DND-41 (cell line): ENCODE measurements at regions not wholly inside any gene's neighbourhood (a gene's known extent, or its start where the extent isn't known, plus 50 kb on each side); places are given as distances from the start of the nearest gene placed in this dataset.
"Not testable (repeated sequence)": the region's sequence is repeated elsewhere in the genome, so short reads cannot be mapped to it uniquely, and the experiment has no call there.

Experiments
- EZH2 ChIP-seq: IDR thresholded peaks from 3 replicates; pipeline ENCODE4 v1.6.1; 2012; ENCODE audit warnings: borderline replicate concordance, low read depth, mild to moderate bottlenecking, moderate library complexity, low read length, inconsistent platforms; ENCODE audit not compliant: severe bottlenecking
- TF ChIP-seq, protein P1 (sequence below): IDR thresholded peaks from 2 replicates; pipeline ENCODE4 v1.5.1; 2012; ENCODE audit warnings: borderline replicate concordance, low read length, moderate library complexity, mild to moderate bottlenecking; ENCODE audit not compliant: poor library complexity, severe bottlenecking; ENCODE audit errors: extremely low read depth

DNA sequence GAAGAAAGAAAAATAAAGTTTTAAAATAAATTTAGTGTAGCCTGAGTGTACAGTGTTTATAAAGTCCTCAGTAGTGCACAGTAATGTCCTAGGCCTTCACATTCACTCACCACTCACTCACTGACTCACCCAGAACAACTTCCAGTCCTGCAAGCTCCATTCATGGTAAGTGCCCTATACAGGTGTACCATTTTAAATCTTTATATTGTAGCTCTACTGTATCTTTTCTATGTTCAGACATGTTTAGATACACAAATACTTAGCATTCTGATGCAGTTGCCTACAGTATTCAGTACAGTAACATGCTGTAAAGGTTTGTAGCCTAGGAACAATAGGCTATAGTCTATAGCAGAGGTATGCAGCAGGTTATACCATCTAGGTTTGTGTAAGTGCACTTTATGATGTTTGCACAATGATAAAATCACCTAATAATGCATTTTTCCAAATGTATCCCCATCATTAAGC, 73.6 kb upstream of the BCAR3 start:
- TF ChIP-seq, protein P1, sequence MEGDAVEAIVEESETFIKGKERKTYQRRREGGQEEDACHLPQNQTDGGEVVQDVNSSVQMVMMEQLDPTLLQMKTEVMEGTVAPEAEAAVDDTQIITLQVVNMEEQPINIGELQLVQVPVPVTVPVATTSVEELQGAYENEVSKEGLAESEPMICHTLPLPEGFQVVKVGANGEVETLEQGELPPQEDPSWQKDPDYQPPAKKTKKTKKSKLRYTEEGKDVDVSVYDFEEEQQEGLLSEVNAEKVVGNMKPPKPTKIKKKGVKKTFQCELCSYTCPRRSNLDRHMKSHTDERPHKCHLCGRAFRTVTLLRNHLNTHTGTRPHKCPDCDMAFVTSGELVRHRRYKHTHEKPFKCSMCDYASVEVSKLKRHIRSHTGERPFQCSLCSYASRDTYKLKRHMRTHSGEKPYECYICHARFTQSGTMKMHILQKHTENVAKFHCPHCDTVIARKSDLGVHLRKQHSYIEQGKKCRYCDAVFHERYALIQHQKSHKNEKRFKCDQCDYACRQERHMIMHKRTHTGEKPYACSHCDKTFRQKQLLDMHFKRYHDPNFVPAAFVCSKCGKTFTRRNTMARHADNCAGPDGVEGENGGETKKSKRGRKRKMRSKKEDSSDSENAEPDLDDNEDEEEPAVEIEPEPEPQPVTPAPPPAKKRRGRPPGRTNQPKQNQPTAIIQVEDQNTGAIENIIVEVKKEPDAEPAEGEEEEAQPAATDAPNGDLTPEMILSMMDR = not testable (repeated sequence)
- not testable (repeated sequence) for TF ChIP-seq EZH2
